Hepatocyte (in vitro differentiated cells): ENCODE measurements at regions not wholly inside any gene's neighbourhood (a gene's known extent, or its start where the extent isn't known, plus 50 kb on each side); places are given as distances from the start of the nearest gene placed in this dataset.

ENCODE experiments used
- EZH2 ChIP-seq: fragments of 200-600 bp; sonication (generic); IDR thresholded peaks from 2 replicates; pipeline ENCODE4 v1.6.1; 2016; ENCODE audit warnings: antibody characterized with exemption, mild to moderate bottlenecking, borderline replicate concordance
- EZH2phosphoT487 ChIP-seq: fragments of 200-600 bp; sonication (generic); IDR thresholded peaks from one replicate; pipeline ENCODE4 v1.6.1; 2018; ENCODE audit warnings: antibody characterized with exemption, mild to moderate bottlenecking, low read depth, moderate library complexity; ENCODE audit not compliant: unreplicated experiment, severe bottlenecking
- TF ChIP-seq, protein P1 (sequence below): fragments of 200-600 bp; sonication (generic); IDR thresholded peaks from 2 replicates; pipeline ENCODE4 v1.5.1; 2016; ENCODE audit warnings: antibody characterized with exemption, mild to moderate bottlenecking; ENCODE audit not compliant: poor library complexity

DNA sequence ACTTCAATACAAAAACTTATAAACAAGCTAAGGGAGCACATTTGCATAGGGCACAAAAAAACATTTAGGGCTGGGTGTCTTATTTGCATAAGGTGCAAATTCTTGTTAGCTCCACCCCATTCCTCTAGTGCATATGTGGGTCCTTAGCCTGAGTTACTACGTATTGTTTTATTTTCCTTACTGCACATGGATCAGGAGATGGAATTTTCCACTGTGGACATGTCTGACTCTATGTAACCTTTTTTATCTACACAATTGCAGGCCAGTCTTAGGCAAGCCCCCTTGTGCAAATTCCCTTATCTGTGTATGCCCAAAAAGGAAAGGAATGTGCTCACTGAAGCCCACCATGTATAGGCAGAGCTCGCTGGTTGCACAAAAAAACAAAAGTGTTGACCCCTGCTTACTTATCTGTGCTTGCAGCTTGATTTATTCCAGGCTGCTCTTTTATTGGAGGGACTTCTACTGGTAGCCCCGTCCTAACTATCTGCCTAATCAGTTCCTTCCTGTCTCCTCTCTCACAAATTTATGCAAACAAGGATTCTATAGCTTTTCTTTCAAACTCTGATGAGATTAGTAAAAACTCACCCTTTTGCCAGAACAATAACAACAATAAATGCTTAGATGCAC lies 359.0 kb upstream of the MAGEB16 start:
- TF ChIP-seq, protein P1, sequence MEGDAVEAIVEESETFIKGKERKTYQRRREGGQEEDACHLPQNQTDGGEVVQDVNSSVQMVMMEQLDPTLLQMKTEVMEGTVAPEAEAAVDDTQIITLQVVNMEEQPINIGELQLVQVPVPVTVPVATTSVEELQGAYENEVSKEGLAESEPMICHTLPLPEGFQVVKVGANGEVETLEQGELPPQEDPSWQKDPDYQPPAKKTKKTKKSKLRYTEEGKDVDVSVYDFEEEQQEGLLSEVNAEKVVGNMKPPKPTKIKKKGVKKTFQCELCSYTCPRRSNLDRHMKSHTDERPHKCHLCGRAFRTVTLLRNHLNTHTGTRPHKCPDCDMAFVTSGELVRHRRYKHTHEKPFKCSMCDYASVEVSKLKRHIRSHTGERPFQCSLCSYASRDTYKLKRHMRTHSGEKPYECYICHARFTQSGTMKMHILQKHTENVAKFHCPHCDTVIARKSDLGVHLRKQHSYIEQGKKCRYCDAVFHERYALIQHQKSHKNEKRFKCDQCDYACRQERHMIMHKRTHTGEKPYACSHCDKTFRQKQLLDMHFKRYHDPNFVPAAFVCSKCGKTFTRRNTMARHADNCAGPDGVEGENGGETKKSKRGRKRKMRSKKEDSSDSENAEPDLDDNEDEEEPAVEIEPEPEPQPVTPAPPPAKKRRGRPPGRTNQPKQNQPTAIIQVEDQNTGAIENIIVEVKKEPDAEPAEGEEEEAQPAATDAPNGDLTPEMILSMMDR, result no peak
- TF ChIP-seq EZH2phosphoT487 (no peak), EZH2 (no peak)
